GM21528 (cell line): ENCODE measurements at regions not wholly inside any gene's neighbourhood (a gene's known extent, or its start where the extent isn't known, plus 50 kb on each side); places are given as distances from the start of the nearest gene placed in this dataset.
A peak's percentile ranks its signal among the peaks of the same experiment; 100 is the strongest.

Experiments used
- ATAC-seq: cut with Tn5 transposase; IDR thresholded peaks from one replicate; pipeline ENCODE4 v1.9.1; 2021; ENCODE audit warnings: mild to moderate bottlenecking, moderate library complexity; ENCODE audit not compliant: unreplicated experiment, low FRiP score

- ATAC-seq: no peak
These were observed 50.0 kb upstream of the BET1 start for GRCh38 chr7:94054130-94054529.

- ATAC-seq: no peak
These were observed 51.8 kb upstream of the BET1 start for GRCh38 chr7:94055963-94056362.

GRCh38 chr7:94056796-94057207 lies 52.6 kb upstream of the BET1 start:
- ATAC-seq: no peak

GRCh38 chr7:94057955-94058354 lies 53.8 kb upstream of the BET1 start:
- ATAC-seq: no peak

GRCh38 chr7:94059746-94060145 lies 55.6 kb upstream of the BET1 start:
- peak; percentile 47 for ATAC-seq

GRCh38 chr7:94060752-94061151 lies 56.6 kb upstream of the BET1 start:
- no peak for ATAC-seq

- ATAC-seq: no peak
These were observed 57.2 kb upstream of the BET1 start for GRCh38 chr7:94061326-94061725.

GRCh38 chr7:94062372-94062771 lies 58.2 kb upstream of the BET1 start:
- no peak for ATAC-seq

GRCh38 chr7:94064541-94065191 lies 60.5 kb upstream of the BET1 start:
- ATAC-seq: no peak

GRCh38 chr7:94067047-94067446 lies 62.9 kb upstream of the BET1 start:
- ATAC-seq: no peak

GRCh38 chr7:94067506-94067905 lies 63.4 kb upstream of the BET1 start:
- ATAC-seq: no peak

GRCh38 chr7:94069162-94069739 lies 65.1 kb upstream of the BET1 start:
- ATAC-seq: no peak

GRCh38 chr7:94080551-94080950 lies 76.4 kb upstream of the BET1 start:
- no peak for ATAC-seq

- no peak for ATAC-seq
These were observed 78.0 kb upstream of the BET1 start for GRCh38 chr7:94082126-94082525.

GRCh38 chr7:94087664-94088352 lies 83.7 kb upstream of the BET1 start:
- ATAC-seq: peak; percentile 96

- no peak for ATAC-seq
These were observed 84.4 kb upstream of the BET1 start for GRCh38 chr7:94088560-94088959.

- no peak for ATAC-seq
These were observed 85.7 kb upstream of the BET1 start for GRCh38 chr7:94089806-94090205.

- ATAC-seq: no peak
These were observed 88.8 kb upstream of the BET1 start for GRCh38 chr7:94092980-94093379.

GRCh38 chr7:94094298-94094697 lies 90.1 kb upstream of the BET1 start:
- ATAC-seq: no peak

- ATAC-seq: no peak
These were observed 91.3 kb upstream of the BET1 start for GRCh38 chr7:94095316-94096009.

- no peak for ATAC-seq
These were observed 95.5 kb upstream of the BET1 start for GRCh38 chr7:94099679-94100078.
